GM21367 (cell line): ENCODE measurements at regions not wholly inside any gene's neighbourhood (a gene's known extent, or its start where the extent isn't known, plus 50 kb on each side); places are given as distances from the start of the nearest gene placed in this dataset.

Source experiments
- ATAC-seq: cut with Tn5 transposase; IDR thresholded peaks from one replicate; pipeline ENCODE4 v1.9.1; 2021; ENCODE audit not compliant: unreplicated experiment

DNA sequence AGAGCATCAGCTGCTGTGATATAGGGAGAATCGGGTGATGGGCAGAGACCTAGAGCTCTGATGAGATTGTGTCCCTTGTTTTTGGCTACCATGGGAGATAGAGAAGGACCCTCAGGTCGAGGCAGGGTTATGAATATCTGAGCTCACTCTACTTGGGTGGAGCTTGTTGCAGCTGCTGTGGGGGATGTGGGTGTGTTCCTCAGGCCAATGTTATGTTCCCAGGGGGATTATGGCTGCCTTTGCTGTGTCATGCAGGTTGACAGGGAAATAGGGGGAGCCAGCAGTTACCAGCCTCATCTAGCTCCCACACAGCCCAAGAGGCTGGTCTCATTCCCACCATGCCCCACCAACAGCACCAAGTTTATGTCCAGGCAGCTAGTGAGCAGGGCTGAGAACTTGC lies 131.5 kb downstream of the TRIM42 start:
- ATAC-seq, result no peak

DNA sequence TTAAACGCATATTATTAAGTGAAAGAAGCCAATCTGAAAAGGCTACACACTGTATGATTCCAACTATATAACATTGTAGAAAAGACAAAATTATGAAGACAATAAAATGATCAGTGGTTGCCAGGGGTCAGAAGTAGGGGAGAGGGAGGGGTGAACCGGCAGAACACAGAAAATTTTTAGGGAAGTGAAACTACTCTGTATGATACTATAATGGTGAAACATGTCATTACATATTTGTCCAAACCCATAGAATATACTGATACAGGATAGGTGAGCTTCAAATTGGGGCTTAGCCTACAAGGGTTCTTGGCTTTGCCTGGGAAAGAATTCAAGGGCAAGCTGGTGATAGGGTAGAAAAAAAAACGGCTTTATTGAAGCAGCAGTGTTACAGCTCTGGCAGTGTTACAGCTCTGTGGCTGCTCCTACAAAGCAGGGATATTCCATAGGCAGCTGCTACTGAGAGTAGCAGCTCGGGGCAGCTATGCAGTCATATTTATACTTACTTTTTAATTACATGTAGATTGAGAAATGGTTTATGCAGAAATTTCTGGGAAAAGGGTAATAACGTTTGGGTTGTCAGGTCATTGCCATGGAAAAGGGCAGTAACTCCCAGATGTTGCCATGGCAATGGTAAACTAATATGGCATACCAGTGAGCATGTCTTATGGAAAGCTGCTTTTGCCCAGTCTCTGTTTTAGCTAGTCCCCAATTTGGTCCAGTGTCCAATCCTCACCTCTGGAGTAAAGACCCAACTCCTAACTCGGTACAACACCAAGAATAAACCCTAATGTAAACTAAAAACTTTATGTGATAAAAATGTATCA lies 125.1 kb upstream of the SLC25A36 start:
- peak; percentile 97 for ATAC-seq

DNA sequence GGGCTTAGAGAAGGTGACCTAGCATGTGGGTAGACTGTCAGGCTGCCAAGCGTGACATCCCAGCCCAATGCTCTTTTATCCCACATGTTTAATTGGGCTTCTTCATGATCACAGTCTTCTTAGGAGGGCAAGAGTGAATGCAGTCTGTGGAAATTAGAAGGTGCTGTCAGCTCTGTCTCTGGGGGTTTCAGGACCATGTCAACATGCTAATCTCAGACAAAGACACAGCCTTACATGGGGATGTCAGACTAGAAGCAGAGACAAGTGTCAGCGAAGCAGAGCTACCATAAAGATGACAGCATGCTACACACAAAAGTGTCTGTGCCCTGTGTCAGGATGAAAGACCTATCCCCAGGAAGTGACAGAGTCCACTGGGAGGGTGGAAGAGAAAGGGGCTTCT lies 120.1 kb upstream of the SLC25A36 start:
- ATAC-seq, result no peak

DNA sequence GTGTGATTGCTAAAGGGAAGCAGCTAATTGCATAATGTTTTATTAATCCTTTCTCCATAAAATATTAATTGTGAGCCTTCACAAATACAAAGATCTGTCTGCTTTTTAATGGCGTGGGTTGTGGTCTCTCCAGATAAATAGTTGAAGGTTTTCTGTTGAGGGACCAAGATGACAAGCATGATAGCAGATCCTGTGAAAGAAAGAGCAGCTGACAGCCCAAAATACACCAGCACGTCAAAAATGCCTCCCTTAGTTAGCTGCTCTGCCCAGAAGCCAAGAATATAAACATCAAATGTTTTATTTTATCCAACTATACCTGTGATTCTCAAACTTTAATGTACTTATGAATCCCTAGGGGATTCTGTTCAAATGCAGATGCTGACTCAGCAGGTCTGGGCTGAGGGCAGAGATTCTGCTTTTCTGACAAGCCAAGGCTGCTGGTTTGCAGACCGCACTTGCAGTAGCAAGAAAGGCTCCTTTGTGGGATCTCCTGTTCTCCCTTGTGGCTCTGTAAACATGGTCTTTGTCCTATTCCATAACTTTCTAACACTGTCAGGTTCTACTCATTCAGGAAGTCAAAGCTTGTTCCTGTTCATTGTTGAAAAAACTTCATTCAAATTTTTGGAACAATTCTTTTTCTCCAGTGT lies 119.1 kb upstream of the SLC25A36 start:
- no peak for ATAC-seq

DNA sequence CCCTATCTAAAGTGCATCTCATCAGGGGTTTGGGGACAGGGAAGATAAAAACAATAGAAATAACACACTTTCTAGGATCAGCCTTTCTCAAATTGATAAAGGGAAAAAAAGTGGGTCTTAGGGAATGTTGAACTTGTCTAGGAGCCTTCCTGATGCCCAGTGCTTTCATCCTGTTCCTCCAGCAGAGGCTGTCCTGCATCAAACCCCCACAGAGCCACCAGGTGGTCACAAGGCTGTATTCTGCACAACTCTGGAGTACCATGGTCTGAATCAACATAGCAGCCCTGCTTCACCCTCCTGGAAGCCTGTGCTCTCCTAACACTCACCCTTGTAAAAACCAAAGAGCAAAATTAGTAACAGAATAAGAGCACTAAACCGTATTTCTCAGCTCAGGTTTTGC lies 118.5 kb upstream of the SLC25A36 start:
- ATAC-seq, result no peak

DNA sequence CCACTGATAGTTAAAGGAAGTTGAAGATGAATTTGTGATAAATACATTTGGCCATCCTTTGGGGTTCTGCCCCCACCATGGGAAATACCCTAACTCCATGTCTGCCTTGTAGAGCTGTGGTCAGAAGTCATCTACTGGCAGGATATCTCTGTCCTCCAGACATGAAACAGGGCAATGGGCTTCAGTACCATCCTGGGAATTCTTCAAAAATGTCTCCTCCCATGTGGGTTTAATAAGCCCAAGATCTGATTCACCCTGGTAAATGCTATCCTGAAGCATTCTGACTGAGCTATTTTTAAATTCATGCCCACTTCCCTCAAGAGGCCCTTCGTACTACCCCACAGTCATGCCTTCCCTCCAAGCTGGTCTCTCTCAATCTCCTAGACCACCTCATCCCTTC lies 113.7 kb upstream of the SLC25A36 start:
- ATAC-seq, result no peak

DNA sequence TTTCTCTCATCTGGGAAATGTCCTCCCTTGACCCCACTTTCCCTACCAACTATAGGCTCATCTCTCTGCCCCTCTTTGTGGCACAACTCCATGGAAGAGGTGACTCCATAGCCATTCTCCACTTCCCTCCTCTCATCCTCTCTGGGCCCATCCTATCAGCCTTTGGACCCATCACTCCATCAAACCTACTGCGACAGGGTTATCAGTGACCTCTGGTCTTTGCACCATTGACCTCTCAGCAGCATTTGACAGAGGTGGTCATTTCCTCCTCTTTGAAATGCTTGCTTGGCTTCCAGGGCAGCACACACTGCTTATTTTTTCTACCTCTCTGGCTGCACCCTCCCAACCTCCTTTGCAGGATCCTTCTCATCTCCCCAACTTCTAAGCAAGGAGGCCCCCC lies 113.1 kb upstream of the SLC25A36 start:
- ATAC-seq, result no peak

DNA sequence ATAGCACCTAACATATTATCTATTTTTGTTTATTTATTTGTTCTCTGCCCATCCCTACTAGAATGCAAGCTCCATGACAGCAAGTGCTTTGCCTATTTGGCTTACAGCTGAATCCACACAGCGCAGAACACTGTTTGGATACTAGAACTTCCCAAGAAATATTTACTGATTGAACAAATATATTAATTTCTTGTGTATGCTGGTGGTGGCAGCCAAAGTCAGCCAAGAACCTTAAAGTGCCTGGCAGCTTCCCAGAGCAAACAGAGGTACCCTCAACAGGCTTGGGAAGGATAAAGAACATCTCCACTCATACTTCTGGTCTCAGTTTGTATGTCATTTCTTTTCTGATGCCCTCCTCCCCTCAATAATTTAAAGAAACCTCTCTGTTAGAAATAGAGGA lies 111.8 kb upstream of the SLC25A36 start:
- ATAC-seq, result no peak

DNA sequence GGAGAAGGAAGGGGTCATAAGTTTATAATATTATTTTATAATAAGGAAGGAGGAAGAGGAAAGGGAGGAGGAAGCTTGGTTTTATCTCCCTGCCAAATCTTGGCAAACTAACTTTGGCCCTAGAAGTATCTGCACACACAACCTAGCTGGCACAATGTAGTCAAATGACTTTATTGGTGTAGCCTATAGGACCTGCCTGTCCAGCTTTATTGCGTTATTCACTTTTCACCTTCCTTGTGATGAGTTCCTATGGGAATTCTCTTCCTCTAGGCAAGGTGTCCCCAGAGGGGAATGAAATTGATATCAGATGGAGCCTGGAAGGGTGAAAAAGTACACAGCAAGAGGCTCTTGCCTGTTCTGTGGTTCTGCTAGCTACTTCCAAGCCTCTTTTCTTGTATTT lies 111.2 kb upstream of the SLC25A36 start:
- ATAC-seq, result no peak

DNA sequence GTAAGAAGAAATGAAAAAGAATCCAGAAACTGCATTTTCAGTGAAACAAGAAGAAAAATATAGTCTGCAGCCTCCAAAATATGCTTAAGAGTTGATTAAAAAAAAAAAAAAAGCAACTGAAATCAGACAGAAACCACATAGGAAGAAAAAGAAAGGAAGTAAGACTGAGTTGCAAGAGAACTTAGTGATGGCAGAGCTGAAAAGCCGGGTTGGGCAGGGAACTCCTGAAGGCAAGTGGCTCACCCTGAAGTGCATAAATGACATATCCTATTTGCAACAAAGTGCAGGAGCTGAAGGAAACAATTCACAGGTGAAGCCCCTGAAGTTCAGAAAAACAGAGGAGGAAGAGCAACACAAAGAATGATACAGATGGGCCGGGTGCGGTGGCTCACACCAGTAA lies 108.8 kb upstream of the SLC25A36 start:
- ATAC-seq, result no peak

DNA sequence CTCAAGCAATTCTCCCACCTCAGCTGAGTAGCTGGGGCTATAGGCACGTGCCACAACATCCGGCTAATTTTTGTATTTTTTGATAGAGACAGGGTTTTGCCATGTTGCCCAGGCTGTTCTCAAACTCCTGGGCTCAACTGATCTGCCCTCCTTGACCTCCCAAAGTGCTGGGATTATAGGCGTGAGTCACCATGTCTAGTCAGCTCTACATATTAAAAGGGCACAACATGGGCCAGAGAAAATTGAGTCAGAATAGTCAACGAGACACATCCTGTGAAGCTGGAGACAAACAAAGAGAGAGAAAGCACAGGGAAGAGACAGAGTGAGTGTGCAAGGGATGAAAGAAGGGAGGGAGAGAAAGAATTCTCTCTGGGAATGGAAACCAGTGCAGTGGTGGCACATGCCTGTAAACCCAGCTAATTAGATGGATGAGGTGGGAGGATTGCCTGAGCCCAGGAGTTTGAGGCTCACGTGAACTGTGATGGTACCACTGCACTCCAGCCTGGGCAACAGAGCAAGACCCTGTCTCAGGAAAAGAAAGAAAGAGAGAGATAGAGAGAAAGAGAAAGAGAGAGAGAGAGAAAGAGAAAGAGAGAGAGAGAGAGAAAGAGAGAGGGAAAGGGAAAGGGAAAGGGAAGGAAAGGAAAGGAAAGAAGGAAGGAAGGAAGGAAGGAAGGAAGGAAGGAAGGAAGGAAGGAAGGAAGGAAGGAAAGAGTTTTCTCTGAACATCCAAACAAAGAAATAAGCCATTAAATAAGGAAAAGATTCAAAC lies 107.2 kb upstream of the SLC25A36 start:
- no peak for ATAC-seq

DNA sequence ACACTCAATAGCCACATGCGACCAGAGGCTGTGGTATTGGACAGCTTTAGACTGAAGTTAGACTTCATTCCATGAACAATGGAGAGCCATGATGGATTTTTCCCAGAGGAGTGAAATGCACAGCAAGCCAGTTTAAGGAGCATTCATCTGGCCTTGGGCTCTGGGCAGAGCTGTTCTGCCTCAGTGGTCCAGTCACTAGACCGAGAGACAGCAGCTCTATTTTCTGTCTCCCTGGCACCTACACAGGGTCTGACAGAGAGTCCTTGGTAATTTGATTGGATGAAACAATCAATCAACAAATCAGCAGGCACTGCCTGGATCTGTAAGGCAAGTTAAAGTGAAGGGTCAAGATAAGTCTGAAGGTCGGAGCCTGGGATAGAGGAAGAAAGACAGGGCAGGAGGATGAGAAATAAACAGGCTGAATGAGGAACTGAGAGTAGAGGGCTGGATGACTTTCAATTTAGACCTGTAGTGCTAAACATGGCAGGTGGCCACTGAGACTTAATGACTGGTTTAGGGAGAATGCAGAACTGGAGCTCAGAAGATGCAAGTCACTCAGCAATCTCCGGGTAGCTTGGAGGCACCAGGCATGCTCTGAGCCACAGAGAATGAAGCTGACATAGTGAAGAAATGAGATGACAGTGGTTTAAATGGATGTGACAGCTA lies 98.5 kb upstream of the SLC25A36 start:
- peak; percentile 96 for ATAC-seq

DNA sequence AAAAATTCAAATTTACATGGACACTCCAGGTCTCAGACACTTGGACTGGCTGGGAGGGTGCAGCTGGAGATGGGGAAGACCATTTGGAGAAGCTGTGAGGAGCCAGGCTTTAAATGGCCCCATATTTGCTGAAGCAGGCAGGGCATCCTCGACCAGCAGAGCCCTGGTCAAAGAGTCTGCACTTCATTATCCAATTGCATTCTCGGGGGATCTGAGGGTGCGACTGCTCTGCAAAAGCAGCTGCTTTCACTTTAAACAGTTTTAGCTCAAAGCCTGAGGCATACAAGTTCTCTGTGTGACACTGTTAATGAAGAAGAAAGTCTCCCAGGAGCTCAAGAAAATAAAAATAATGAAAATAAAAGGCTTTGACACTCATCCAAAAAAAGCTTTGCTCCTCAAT lies 98.0 kb upstream of the SLC25A36 start:
- no peak for ATAC-seq

DNA sequence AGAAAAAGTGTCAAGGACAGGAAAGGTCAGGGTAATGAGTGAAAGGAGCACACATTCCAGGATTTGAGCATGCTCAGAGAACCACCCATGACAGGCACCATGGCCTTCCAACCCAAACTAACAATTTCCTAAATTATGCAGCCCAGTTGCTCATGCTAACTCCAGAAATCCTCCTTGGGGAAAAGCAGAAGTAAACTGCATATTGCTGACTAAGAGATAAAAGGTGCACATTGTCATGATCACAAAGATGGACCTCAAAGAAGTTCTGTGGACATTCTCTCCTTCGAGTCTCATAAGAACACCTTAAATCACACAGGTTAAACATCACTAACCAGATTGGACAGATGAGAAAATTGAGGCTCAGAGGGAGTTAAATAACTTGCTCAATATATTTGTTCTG lies 97.6 kb upstream of the SLC25A36 start:
- no peak for ATAC-seq

DNA sequence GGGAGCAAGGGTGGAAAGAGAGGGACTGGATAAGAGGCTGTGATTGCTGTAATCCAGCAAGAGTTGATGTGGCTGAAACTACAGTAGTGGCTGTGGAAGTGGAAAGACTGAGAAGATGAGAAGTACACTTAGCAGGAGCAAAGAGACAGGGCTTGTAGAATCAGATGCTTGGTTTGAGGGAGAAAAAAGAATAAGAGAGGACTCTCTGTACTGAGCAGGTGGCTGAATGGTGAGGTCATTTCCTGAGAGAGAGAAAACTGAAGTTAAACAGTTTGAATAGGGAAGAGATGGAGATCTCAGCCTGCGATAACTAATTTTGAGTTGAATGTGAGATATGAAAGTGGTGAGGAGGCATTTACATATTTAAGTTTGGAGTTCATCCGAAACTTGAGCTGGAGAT lies 95.8 kb upstream of the SLC25A36 start:
- peak; percentile 41 for ATAC-seq

DNA sequence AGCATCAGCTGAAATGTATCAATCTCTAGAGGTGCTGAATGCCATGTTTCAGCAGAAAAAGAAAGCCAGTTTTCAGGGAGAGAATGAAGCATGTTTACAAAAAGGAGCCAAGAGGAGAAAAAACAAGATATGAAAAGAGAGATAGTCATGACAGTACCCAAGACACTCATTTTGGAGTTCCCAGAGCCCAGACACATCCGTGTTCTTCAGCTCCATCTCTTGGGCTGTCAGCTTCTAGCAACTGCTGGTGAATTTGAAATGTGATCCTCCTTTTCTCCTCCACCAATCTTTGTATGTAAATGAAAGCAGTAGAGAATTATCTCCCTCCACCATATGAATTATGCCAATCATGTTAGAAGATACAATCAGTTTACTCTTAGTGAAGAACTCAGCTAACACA lies 93.0 kb upstream of the SLC25A36 start:
- no peak for ATAC-seq

DNA sequence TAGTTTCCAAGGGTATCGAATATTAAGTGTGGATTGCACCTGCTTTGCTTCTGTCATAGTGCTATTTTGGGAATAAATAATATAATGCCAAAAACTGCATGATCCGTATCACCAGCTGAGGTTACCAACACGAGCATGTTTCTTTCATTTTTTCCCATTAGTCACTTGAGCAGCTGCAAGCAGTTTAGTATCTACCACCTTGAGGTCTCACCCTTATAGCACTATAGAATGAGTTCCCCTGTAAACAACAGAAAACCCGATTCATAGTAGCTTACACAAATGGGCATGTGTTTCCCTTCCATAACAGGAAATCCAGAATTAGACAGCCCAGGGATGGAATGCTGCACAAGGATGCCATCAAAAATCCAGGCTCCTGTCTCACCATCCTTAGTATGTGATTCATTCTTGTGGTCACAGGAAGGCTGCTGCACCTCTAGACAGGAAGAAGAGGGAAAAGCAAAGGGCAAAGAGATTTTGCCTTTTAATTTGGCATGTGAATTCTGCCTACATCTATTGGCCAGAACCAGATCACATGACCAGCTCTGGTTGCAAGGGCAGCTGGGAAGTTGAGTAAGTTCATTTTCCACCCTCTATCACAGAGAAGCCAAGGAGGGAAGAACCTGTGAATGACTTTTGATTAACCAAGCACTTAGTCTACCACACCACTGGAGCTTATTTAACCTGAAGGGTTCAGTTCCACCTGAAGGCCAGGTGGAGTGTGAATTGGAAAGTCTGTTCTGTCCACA lies 91.3 kb upstream of the SLC25A36 start:
- no peak for ATAC-seq

DNA sequence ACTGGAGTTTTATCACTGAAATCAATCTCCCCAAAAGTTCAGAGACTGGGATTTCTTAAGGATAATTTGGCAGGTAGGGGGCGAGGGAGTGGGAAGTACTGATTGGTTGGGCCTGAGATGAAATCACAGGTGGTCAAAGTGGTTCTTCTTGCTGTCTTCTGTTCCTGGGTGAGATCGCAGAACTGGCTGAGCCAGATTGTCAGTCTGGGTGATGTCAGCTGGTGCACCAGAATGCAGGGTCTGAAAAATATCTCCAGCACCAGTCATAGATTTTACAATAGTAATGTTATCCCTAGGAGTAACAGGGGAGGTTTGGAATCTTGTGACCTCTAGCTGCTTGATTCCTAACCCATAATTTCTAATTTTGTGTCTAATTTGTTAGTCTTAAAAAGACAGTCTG lies 86.7 kb upstream of the SLC25A36 start:
- no peak for ATAC-seq

DNA sequence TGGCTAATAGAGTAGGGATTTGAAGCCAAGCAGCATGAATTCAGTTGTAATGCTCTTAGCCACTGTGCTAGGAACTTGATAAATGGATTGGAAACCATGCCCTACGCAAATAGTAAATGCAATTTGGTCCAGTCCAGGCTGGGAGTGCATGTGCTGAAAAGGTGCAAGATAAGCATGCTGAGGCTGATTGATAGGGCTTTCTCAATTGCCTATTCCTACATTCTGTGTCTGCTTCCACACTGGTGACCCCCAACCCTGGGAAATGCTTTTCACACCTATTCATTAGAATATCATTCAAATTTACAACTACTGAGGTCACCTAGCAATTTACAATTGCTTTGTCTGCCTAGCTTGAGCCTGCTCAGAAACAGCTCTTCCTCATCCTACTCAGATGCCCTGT lies 84.7 kb upstream of the SLC25A36 start:
- no peak for ATAC-seq

DNA sequence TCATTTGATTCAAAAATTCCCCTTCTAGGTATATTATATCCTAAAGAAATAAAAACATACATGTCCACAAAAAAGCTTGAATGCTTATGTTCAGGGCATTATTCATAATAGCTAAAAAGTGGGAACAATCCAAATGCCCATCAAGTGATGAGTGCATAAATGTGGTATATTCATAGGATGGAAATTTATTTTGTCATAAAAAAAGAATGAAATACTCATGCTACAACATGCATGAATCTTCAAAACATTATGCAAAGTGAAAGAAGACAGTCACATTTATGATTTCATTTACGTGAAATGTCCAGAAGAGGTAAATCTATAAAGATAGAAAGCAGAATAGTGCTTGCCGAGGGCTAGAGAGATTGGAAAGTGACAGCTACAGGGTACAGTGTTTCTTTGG lies 83.6 kb upstream of the SLC25A36 start:
- no peak for ATAC-seq
